ENCODE measurements at regions not wholly inside any gene's neighbourhood (a gene's known extent, or its start where the extent isn't known, plus 50 kb on each side); places are given as distances from the start of the nearest gene placed in this dataset.

GRCh38 chr4:169851750-169852149, 94.0 kb upstream of the HPF1 start:
- TF ChIP-seq ZNF223 (tag by site-specific recombination; IDR thresholded peaks at IDR 0.05) (no peak), ZNF791 (tag by site-specific recombination; IDR thresholded peaks at IDR 0.05) (no peak), CTCF (tag by site-specific recombination; IDR thresholded peaks at IDR 0.05) (no peak), ATF2 (tag by site-specific recombination; IDR thresholded peaks at IDR 0.05; ENCODE audit: low read depth) (no peak), SALL2 (tag by site-specific recombination; IDR thresholded peaks at IDR 0.05; ENCODE audit: borderline replicate concordance) (no peak)
